SK-N-MC (cell line): ENCODE measurements at regions not wholly inside any gene's neighbourhood (a gene's known extent, or its start where the extent isn't known, plus 50 kb on each side); places are given as distances from the start of the nearest gene placed in this dataset.

ENCODE experiments used
- DNase-seq: peaks from one replicate; pipeline ENCODE4 v3.0.0-alpha.2; 2011; ENCODE audit warnings: low read depth, low spot score
- H3K27ac ChIP-seq: fragments of 200-600 bp; sonication (generic); 2 replicates; pipeline ENCODE4 v1.5.1; 2016; ENCODE audit warnings: mixed run types
- H3K36me3 ChIP-seq: fragments of 200-600 bp; sonication (generic); 2 replicates; pipeline ENCODE4 v1.6.1; 2017; ENCODE audit warnings: antibody characterized with exemption, low read length, mixed read lengths; ENCODE audit not compliant: insufficient read depth
- H3K4me3 ChIP-seq: fragments of 200-600 bp; sonication (generic); 2 replicates; pipeline ENCODE4 v1.5.1; 2016
- H3K9ac ChIP-seq: fragments of 200-600 bp; sonication (generic); 2 replicates; pipeline ENCODE4 v1.8.0; 2017; ENCODE audit warnings: mixed run types, mixed read lengths; ENCODE audit not compliant: insufficient read length
- H3K9me3 ChIP-seq: fragments of 200-600 bp; sonication (generic); 2 replicates; pipeline ENCODE4 v1.6.1; 2017; ENCODE audit warnings: low read depth, mild to moderate bottlenecking, antibody characterized with exemption, low read length, moderate library complexity, mixed read lengths
- EZH2 ChIP-seq: fragments of 200-600 bp; sonication (generic); IDR thresholded peaks from one replicate; pipeline ENCODE4 v1.6.1; 2017; ENCODE audit warnings: antibody characterized with exemption
- FOXP2 ChIP-seq: optimal IDR thresholded peaks from 2 replicates; pipeline ENCODE3; 2011; ENCODE audit warnings: mild to moderate bottlenecking, moderate library complexity; ENCODE audit not compliant: insufficient read depth; ENCODE audit errors: extremely low read length, control extremely low read depth
- POLR2AphosphoS5 ChIP-seq: IDR thresholded peaks from 2 replicates; pipeline ENCODE4 v1.6.1; 2012; ENCODE audit warnings: mild to moderate bottlenecking, low read depth, low read length, borderline replicate concordance

GRCh38 chr21:37986751-37987399 lies 70.6 kb upstream of the KCNJ6 start:
- TF ChIP-seq EZH2 (no peak), POLR2AphosphoS5 (no peak), FOXP2 (no peak)
- DNase-seq = no peak

GRCh38 chr21:37987668-37988067 lies 71.4 kb upstream of the KCNJ6 start:
- Histone ChIP-seq H3K27ac (no peak overlapping the region), H3K36me3 (no peaks in the 10 kb centered on the region), H3K9ac (no peak overlapping the region), H3K9me3 (no peaks in the 10 kb centered on the region), H3K4me3 (no peak overlapping the region)
- TF ChIP-seq EZH2 (no peak), FOXP2 (no peak), POLR2AphosphoS5 (no peak)
- DNase-seq = no peak

More at GRCh38 chr21:37986751-37987399, 70.6 kb upstream of the KCNJ6 start:
- no peak overlapping the region for H3K27ac ChIP-seq
- H3K4me3 ChIP-seq = no peak overlapping the region
- no peaks in the 10 kb centered on the region for H3K9me3 ChIP-seq
- no peaks in the 10 kb centered on the region for H3K36me3 ChIP-seq
- no peak overlapping the region for H3K9ac ChIP-seq

- Histone ChIP-seq H3K4me3 (no peak overlapping the region), H3K9ac (no peak overlapping the region), H3K27ac (no peak overlapping the region), H3K9me3 (no peaks in the 10 kb centered on the region), H3K36me3 (no peaks in the 10 kb centered on the region)
- TF ChIP-seq FOXP2 = no peak
- no peak for TF ChIP-seq EZH2
- no peak for TF ChIP-seq POLR2AphosphoS5
- no peak for DNase-seq
These were observed 76.8 kb upstream of the KCNJ6 start for GRCh38 chr21:37993071-37993470.

- DNase-seq = no peak
- H3K9ac ChIP-seq = no peak overlapping the region
- TF ChIP-seq POLR2AphosphoS5 = no peak
- TF ChIP-seq EZH2 = no peak
- TF ChIP-seq FOXP2 = no peak
- no peak overlapping the region for H3K4me3 ChIP-seq
- H3K27ac ChIP-seq = no peak overlapping the region
- no peaks in the 10 kb centered on the region for H3K36me3 ChIP-seq
- H3K9me3 ChIP-seq = no peaks in the 10 kb centered on the region
These were observed 78.0 kb upstream of the KCNJ6 start for GRCh38 chr21:37994211-37994610.

GRCh38 chr21:38012672-38013071 lies 96.4 kb upstream of the KCNJ6 start:
- no peak for TF ChIP-seq FOXP2
- TF ChIP-seq POLR2AphosphoS5 = no peak
- no peak for TF ChIP-seq EZH2
- Histone ChIP-seq H3K4me3 (no peak overlapping the region), H3K36me3 (no peaks in the 10 kb centered on the region), H3K27ac (no peak overlapping the region), H3K9ac (no peak overlapping the region), H3K9me3 (no peaks in the 10 kb centered on the region)
- DNase-seq = no peak

GRCh38 chr21:38013741-38014140 lies 97.5 kb upstream of the KCNJ6 start:
- no peak for DNase-seq
- H3K36me3 ChIP-seq = no peaks in the 10 kb centered on the region
- no peak overlapping the region for H3K9ac ChIP-seq
- TF ChIP-seq FOXP2 (no peak), POLR2AphosphoS5 (no peak), EZH2 (no peak)
- H3K27ac ChIP-seq = no peak overlapping the region
- no peak overlapping the region for H3K4me3 ChIP-seq
- H3K9me3 ChIP-seq = no peaks in the 10 kb centered on the region

GRCh38 chr21:38014298-38014697 lies 98.0 kb upstream of the KCNJ6 start:
- no peak for DNase-seq
- no peaks in the 10 kb centered on the region for H3K9me3 ChIP-seq
- H3K9ac ChIP-seq = no peak overlapping the region
- no peak overlapping the region for H3K4me3 ChIP-seq
- no peak overlapping the region for H3K27ac ChIP-seq
- no peaks in the 10 kb centered on the region for H3K36me3 ChIP-seq
- TF ChIP-seq FOXP2 (no peak), POLR2AphosphoS5 (no peak), EZH2 (no peak)

- H3K9ac ChIP-seq = no peak overlapping the region
- no peak overlapping the region for H3K27ac ChIP-seq
- H3K9me3 ChIP-seq = no peaks in the 10 kb centered on the region
- no peak for TF ChIP-seq EZH2
- TF ChIP-seq FOXP2 = no peak
- TF ChIP-seq POLR2AphosphoS5 = no peak
- H3K36me3 ChIP-seq = no peaks in the 10 kb centered on the region
- H3K4me3 ChIP-seq = no peak overlapping the region
- no peak for DNase-seq
These were observed 111.7 kb upstream of the KCNJ6 start for GRCh38 chr21:38027901-38028498.

GRCh38 chr21:38032082-38032801 lies 116.0 kb upstream of the KCNJ6 start:
- H3K27ac ChIP-seq = no peak overlapping the region
- no peak overlapping the region for H3K9ac ChIP-seq
- H3K9me3 ChIP-seq = no peaks in the 10 kb centered on the region
- no peak overlapping the region for H3K4me3 ChIP-seq
- no peaks in the 10 kb centered on the region for H3K36me3 ChIP-seq
- DNase-seq = no peak
- TF ChIP-seq FOXP2 (no peak), EZH2 (no peak), POLR2AphosphoS5 (no peak)
